GM18907 (cell line): ENCODE measurements at regions not wholly inside any gene's neighbourhood (a gene's known extent, or its start where the extent isn't known, plus 50 kb on each side); places are given as distances from the start of the nearest gene placed in this dataset.

ENCODE experiments used
- ATAC-seq: cut with Tn5 transposase; IDR thresholded peaks from one replicate; pipeline ENCODE4 v1.9.1; 2021; ENCODE audit warnings: mild to moderate bottlenecking, moderate library complexity; ENCODE audit not compliant: unreplicated experiment

DNA sequence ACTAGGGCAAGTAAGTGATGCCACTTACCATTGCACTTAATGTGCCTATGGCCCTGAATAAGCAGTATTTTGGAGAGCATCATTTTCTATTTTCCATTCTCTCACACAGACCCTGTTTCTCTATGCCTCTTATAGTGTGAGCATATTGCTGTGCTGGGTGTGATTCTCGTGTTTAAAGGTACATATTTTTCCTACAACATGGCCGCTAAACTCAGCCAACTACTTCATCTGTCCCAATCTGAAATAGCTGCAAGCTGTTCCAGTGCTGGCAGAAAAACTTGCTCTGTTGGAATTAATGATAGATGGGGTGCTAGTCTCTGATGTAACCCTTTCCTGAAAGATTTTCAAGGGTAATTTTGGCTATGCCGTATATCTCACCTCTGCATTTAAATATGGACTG is 97.5 kb downstream of the ZNF326 start:
- no peak for ATAC-seq
